ENCODE measurements at regions not wholly inside any gene's neighbourhood (a gene's known extent, or its start where the extent isn't known, plus 50 kb on each side); places are given as distances from the start of the nearest gene placed in this dataset.

GRCh38 chr22:22986640-22987039 lies 83.7 kb upstream of the GNAZ start:
- TF ChIP-seq POLR2A (IDR thresholded peaks at IDR 0.05), result no peak
- no peak for TF ChIP-seq CTCF (IDR thresholded peaks at IDR 0.05)

Measured in adrenal gland (tissue), 5 donors.